ENCODE measurements at regions not wholly inside any gene's neighbourhood (a gene's known extent, or its start where the extent isn't known, plus 50 kb on each side); places are given as distances from the start of the nearest gene placed in this dataset.

DNA sequence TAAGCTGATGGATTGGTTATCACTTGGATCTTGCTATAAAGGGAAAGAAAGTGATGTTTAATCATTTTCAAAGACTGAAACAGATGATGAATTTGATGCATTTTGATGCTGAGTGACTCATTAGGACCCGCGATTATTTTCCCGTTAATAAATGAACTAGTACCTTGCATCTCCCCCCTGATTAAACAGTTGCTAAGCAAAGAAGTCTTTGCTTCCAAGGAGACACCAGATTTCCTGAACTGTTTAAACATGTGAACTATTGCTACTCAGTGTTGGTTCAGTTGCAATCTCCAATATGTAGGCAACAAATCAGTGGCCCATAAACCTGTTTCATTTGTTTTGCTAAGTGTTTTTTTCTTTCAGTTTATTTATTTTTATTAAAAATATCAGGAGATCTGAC lies 375.2 kb downstream of the AACS start:
- DNase-seq, result no peak

GRCh38 chr12:125443341-125443740 lies 378.1 kb downstream of the AACS start:
- DNase-seq, result no peak

DNA sequence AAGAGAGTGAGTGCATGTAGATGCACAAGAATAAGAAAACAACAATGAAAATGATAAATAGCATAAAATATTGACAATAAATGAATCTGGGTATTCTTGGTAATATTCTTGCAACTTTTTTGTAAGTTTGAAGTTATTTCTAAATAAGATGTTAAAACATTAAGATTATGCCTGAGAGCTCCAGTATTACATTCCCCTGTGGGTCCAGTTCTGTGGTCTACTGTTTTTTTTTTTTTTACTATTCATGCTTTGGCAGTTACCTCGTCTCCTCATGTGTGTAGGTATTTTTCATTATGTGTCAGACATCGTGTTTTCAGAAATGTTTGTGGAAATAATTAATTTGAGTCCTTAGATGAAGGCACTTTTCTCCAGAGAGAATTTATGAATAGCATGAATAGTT lies 386.2 kb downstream of the AACS start:
- no peak for DNase-seq

DNA sequence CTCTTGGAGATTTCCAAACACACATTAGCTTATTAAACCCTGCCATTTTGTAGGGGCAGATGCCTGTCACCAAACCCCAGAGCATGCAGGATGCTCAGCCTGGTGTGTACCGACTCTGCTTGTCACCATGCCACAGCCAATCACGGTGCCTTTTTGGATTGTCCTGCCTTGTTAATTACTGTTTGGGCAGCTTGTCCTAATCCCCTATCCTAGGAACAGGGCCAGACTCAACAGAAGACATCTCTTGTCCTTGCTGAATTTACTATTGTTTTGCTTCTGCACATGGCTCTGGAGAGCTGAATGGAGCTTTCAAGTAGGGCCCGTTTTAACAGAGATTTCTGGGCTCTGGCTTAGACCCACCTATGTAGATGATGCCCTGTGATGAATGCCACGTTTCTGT lies 388.5 kb downstream of the AACS start:
- DNase-seq, result no peak

DNA sequence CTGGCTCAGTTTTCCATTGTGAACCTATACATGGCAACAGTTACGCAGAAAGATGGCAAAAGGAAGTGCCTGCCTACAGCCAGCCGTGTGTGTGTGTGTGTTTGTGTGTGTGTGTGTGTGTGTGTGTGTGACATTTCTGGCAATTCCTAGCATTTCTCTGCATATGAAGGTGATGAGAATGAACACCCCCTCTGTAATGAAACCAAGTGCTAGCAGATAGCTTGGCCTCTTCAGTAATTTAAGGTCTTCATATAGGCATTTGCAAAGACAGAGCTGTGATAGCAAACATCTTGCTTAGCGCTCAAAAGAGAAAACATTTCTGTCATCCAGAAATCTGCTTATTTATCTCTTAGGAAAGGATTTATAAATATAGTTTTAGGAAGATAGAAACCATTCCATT lies 389.1 kb downstream of the AACS start:
- no peak for DNase-seq

- no peak for DNase-seq
Measured at GRCh38 chr12:125454786-125455480, 389.7 kb downstream of the AACS start.

GRCh38 chr12:125455556-125455955 lies 390.3 kb downstream of the AACS start:
- no peak for DNase-seq

- DNase-seq, result no peak
Measured at GRCh38 chr12:125458552-125459268, 393.5 kb downstream of the AACS start.

GRCh38 chr12:125461831-125462230 lies 396.6 kb downstream of the AACS start:
- no peak for DNase-seq

- no peak for DNase-seq
Measured at GRCh38 chr12:125463386-125463785, 398.2 kb downstream of the AACS start.

- no peak for DNase-seq
Measured at GRCh38 chr12:125467363-125467762, 402.1 kb downstream of the AACS start.

GRCh38 chr12:125469683-125470082 lies 404.4 kb downstream of the AACS start:
- DNase-seq, result no peak

DNA sequence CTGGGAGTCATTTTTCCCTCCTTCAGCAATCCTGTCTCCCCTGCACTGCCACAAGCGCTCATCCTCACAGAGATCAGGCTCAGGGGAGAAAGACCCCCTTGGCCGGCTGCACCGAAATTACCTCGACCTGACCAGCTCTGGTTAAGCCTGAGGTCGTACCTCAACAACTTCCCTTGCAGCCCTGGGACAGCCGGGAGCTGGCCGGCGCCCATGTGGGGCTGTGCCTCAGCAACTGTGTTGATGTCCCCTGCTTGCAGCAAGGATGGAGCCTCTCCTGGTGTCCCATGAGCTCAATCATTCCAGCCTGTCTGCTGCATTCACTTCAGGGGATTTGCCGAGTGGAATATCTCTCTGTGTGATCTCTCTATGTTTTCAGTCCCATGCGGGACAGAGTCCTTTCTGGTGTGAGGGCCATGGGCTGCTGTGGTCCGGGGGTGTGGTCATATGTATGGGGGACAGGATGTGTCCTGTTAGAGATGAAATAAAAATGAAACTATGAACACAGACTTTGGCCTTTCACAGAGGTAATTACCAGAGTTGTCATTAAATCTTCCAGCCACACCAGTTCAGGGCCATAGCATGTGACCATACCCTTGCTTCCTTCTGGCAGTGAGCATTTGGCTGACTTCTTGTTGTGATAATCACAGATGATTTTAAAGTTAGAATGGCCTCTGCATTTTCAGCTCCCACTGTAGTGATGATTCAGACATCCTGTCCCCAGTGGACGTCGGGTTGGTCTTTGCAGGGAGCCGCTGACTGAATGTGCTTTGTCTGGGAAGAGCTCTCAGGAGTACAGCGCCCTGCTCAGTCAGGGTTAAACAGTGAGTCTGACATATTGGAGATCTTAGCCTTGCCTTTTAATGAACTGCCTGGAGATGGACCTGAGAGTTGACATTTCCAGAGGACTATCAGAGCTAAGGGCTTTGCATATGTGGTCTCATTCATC lies 405.9 kb downstream of the AACS start:
- DNase-seq, result no peak

GRCh38 chr12:125473501-125473900 lies 408.3 kb downstream of the AACS start:
- DNase-seq, result no peak

- DNase-seq, result no peak
Measured at GRCh38 chr12:125487336-125487735, 422.1 kb downstream of the AACS start.

GRCh38 chr12:125491553-125491952 lies 426.3 kb downstream of the AACS start:
- DNase-seq, result no peak

DNA sequence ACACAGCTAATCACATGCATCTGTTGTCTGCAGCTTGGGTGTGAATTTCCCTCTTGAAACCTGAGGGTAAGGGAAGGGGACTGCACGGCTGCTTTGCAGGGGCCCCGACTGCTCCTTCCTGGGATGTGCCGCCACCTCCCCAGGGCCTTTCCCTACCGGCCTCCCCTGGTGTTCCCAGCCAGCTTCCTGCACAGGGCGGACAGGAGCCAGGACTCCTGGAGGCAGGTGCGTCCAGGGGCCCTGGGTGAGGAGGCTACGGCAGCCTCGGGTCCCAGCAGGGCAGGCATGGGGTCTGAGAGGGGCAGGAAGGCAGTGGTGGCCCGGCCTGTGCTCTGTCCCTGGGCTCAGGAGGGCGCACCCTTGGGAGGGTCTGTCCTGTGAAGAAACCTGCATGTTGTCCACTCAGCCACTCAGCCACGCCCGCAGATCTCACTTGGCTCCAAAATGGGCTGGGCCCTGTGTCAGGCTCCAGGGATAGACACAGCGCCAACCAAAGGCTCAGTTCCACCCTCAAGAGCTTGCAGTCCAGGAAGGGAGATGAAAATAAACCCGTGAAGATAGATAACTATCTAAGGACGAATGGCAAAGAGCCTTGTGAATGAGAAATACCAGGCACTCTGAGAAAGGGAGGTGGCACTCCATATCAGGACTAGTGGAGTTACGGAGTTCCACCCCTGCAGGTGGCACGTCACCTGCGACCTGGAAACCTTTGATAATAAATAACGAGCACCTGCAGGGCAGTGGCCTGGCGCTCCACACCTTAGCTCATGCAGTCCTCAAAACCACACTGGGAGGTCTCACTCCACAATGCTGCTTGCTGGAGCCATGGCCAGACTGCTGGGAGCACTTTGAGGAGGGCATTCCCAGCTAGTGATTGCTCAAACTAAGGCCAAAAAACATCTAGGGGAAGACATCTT lies 427.4 kb downstream of the AACS start:
- DNase-seq, result no peak

DNA sequence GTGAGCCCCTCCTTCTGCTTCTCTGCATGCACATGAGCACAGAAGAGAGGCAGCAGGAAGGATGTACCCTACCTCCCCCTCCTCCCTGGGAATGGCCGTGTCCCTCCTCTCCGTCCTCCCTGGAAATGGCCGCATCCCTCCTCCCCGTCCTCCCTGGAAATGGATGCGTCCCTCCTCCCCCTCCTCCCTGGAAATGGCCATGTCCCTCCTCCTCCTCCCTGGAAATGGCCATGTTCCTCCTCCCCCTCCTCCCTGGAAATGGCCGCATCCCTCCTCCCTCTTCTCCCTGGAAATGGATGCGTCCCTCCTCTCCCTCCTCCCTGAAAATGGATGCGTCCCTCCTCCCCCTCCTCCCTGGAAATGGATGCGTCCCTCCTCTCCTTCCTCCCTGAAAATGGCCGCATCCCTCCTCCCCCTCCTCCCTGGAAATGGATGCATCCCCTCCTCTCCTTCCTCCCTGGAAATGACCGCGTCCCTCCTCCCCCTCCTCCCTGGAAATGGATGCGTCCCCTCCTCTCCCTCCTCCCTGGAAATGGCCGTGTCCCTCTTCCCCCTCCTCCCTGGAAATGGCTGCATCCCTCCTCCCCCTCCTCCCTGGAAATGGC lies 428.6 kb downstream of the AACS start:
- no peak for DNase-seq

DNA sequence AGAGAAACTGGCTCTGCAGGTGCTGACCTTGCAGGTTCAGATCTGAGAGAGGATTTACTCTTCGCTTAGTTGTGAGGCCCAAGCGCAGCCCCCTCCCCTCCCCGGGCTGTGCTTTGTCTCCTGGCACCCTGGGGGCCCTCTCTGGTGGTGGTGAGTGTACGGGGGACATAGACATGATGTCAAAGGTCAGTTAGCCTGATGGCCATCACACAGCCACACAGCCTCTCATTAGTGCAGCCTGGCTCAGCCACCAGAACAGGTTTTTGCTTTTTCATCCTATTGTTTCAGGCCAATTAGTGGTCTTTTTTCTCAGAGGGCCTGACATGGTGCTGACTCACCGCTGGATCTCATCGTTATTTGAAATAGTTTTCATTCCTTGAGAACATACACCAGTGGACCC lies 437.9 kb downstream of the AACS start:
- no peak for DNase-seq

- DNase-seq, result no peak
Measured at GRCh38 chr12:125509195-125509594, 444.0 kb downstream of the AACS start.

- DNase-seq, result no peak
Measured at GRCh38 chr12:125512541-125513298, 447.5 kb downstream of the AACS start.
